ENCODE measurements at regions not wholly inside any gene's neighbourhood (a gene's known extent, or its start where the extent isn't known, plus 50 kb on each side); places are given as distances from the start of the nearest gene placed in this dataset.

- H3K9me3 ChIP-seq (ENCODE audit: control insufficient read depth in 1 of 2, low read length in 2 of 2), result no peaks in the 10 kb centered on the region
- H3K4me1 ChIP-seq (ENCODE audit: control insufficient read depth in 1 of 2, insufficient read depth in 2 of 2, low read length in 2 of 2), result no peaks in the 10 kb centered on the region
- no peaks in the 10 kb centered on the region for H3K27me3 ChIP-seq (ENCODE audit: low read depth, low read length)
- H3K27ac ChIP-seq (ENCODE audit: low read length), result no peak overlapping the region
- no peaks in the 10 kb centered on the region for H3K36me3 ChIP-seq (ENCODE audit: control insufficient read depth in 1 of 2, insufficient read depth in 2 of 2, low read length in 2 of 2)
- no peak overlapping the region for H3K4me3 ChIP-seq (ENCODE audit: low read depth in 1 of 2, low read length in 2 of 2)
Observed at GRCh38 chr15:96538491-96538890, 208.0 kb downstream of the NR2F2 start.

GRCh38 chr15:96540283-96540682 is 209.8 kb downstream of the NR2F2 start:
- H3K27me3 ChIP-seq (ENCODE audit: low read depth, low read length), result no peaks in the 10 kb centered on the region
- no peak overlapping the region for H3K27ac ChIP-seq (ENCODE audit: low read length)
- H3K4me1 ChIP-seq (ENCODE audit: control insufficient read depth in 1 of 2, insufficient read depth in 2 of 2, low read length in 2 of 2), result no peaks in the 10 kb centered on the region
- H3K9me3 ChIP-seq (ENCODE audit: control insufficient read depth in 1 of 2, low read length in 2 of 2), result no peaks in the 10 kb centered on the region
- H3K36me3 ChIP-seq (ENCODE audit: control insufficient read depth in 1 of 2, insufficient read depth in 2 of 2, low read length in 2 of 2), result no peaks in the 10 kb centered on the region
- no peak overlapping the region for H3K4me3 ChIP-seq (ENCODE audit: low read depth in 1 of 2, low read length in 2 of 2)

- Histone ChIP-seq H3K27ac (ENCODE audit: low read length) (no peak overlapping the region), H3K9me3 (ENCODE audit: control insufficient read depth in 1 of 2, low read length in 2 of 2) (no peaks in the 10 kb centered on the region), H3K4me3 (ENCODE audit: low read depth in 1 of 2, low read length in 2 of 2) (no peak overlapping the region), H3K4me1 (ENCODE audit: control insufficient read depth in 1 of 2, insufficient read depth in 2 of 2, low read length in 2 of 2) (no peaks in the 10 kb centered on the region), H3K27me3 (ENCODE audit: low read depth, low read length) (no peaks in the 10 kb centered on the region), H3K36me3 (ENCODE audit: control insufficient read depth in 1 of 2, insufficient read depth in 2 of 2, low read length in 2 of 2) (no peaks in the 10 kb centered on the region)
Observed at GRCh38 chr15:96542130-96542770, 211.8 kb downstream of the NR2F2 start.

GRCh38 chr15:96544162-96544756 is 213.8 kb downstream of the NR2F2 start:
- Histone ChIP-seq H3K4me3 (ENCODE audit: low read depth in 1 of 2, low read length in 2 of 2) (no peak overlapping the region), H3K27me3 (ENCODE audit: low read depth, low read length) (no peaks in the 10 kb centered on the region), H3K27ac (ENCODE audit: low read length) (no peak overlapping the region), H3K36me3 (ENCODE audit: control insufficient read depth in 1 of 2, insufficient read depth in 2 of 2, low read length in 2 of 2) (no peaks in the 10 kb centered on the region), H3K9me3 (ENCODE audit: control insufficient read depth in 1 of 2, low read length in 2 of 2) (no peaks in the 10 kb centered on the region), H3K4me1 (ENCODE audit: control insufficient read depth in 1 of 2, insufficient read depth in 2 of 2, low read length in 2 of 2) (no peaks in the 10 kb centered on the region)

- H3K27ac ChIP-seq (ENCODE audit: low read length), result no peak overlapping the region
- no peaks in the 10 kb centered on the region for H3K4me1 ChIP-seq (ENCODE audit: control insufficient read depth in 1 of 2, insufficient read depth in 2 of 2, low read length in 2 of 2)
- H3K4me3 ChIP-seq (ENCODE audit: low read depth in 1 of 2, low read length in 2 of 2), result no peak overlapping the region
- H3K9me3 ChIP-seq (ENCODE audit: control insufficient read depth in 1 of 2, low read length in 2 of 2), result no peaks in the 10 kb centered on the region
- H3K27me3 ChIP-seq (ENCODE audit: low read depth, low read length), result no peaks in the 10 kb centered on the region
- H3K36me3 ChIP-seq (ENCODE audit: control insufficient read depth in 1 of 2, insufficient read depth in 2 of 2, low read length in 2 of 2), result no peaks in the 10 kb centered on the region
Observed at GRCh38 chr15:96549136-96549535, 218.6 kb downstream of the NR2F2 start.

GRCh38 chr15:96551196-96551595 is 220.7 kb downstream of the NR2F2 start:
- Histone ChIP-seq H3K4me1 (ENCODE audit: control insufficient read depth in 1 of 2, insufficient read depth in 2 of 2, low read length in 2 of 2) (no peaks in the 10 kb centered on the region), H3K27me3 (ENCODE audit: low read depth, low read length) (no peaks in the 10 kb centered on the region), H3K4me3 (ENCODE audit: low read depth in 1 of 2, low read length in 2 of 2) (no peak overlapping the region), H3K36me3 (ENCODE audit: control insufficient read depth in 1 of 2, insufficient read depth in 2 of 2, low read length in 2 of 2) (no peaks in the 10 kb centered on the region), H3K9me3 (ENCODE audit: control insufficient read depth in 1 of 2, low read length in 2 of 2) (no peaks in the 10 kb centered on the region), H3K27ac (ENCODE audit: low read length) (no peak overlapping the region)

GRCh38 chr15:96551722-96552121 is 221.2 kb downstream of the NR2F2 start:
- no peak overlapping the region for H3K27ac ChIP-seq (ENCODE audit: low read length)
- H3K4me1 ChIP-seq (ENCODE audit: control insufficient read depth in 1 of 2, insufficient read depth in 2 of 2, low read length in 2 of 2), result no peaks in the 10 kb centered on the region
- no peaks in the 10 kb centered on the region for H3K36me3 ChIP-seq (ENCODE audit: control insufficient read depth in 1 of 2, insufficient read depth in 2 of 2, low read length in 2 of 2)
- H3K4me3 ChIP-seq (ENCODE audit: low read depth in 1 of 2, low read length in 2 of 2), result no peak overlapping the region
- no peaks in the 10 kb centered on the region for H3K27me3 ChIP-seq (ENCODE audit: low read depth, low read length)
- no peaks in the 10 kb centered on the region for H3K9me3 ChIP-seq (ENCODE audit: control insufficient read depth in 1 of 2, low read length in 2 of 2)

- H3K4me1 ChIP-seq (ENCODE audit: control insufficient read depth in 1 of 2, insufficient read depth in 2 of 2, low read length in 2 of 2), result no peaks in the 10 kb centered on the region
- no peaks in the 10 kb centered on the region for H3K36me3 ChIP-seq (ENCODE audit: control insufficient read depth in 1 of 2, insufficient read depth in 2 of 2, low read length in 2 of 2)
- H3K4me3 ChIP-seq (ENCODE audit: low read depth in 1 of 2, low read length in 2 of 2), result no peak overlapping the region
- H3K9me3 ChIP-seq (ENCODE audit: control insufficient read depth in 1 of 2, low read length in 2 of 2), result no peaks in the 10 kb centered on the region
- H3K27ac ChIP-seq (ENCODE audit: low read length), result no peak overlapping the region
- no peaks in the 10 kb centered on the region for H3K27me3 ChIP-seq (ENCODE audit: low read depth, low read length)
Observed at GRCh38 chr15:96553006-96553405, 222.5 kb downstream of the NR2F2 start.

GRCh38 chr15:96553451-96553850 is 223.0 kb downstream of the NR2F2 start:
- no peaks in the 10 kb centered on the region for H3K4me1 ChIP-seq (ENCODE audit: control insufficient read depth in 1 of 2, insufficient read depth in 2 of 2, low read length in 2 of 2)
- H3K4me3 ChIP-seq (ENCODE audit: low read depth in 1 of 2, low read length in 2 of 2), result no peak overlapping the region
- H3K36me3 ChIP-seq (ENCODE audit: control insufficient read depth in 1 of 2, insufficient read depth in 2 of 2, low read length in 2 of 2), result no peaks in the 10 kb centered on the region
- H3K27me3 ChIP-seq (ENCODE audit: low read depth, low read length), result no peaks in the 10 kb centered on the region
- no peak overlapping the region for H3K27ac ChIP-seq (ENCODE audit: low read length)
- no peaks in the 10 kb centered on the region for H3K9me3 ChIP-seq (ENCODE audit: control insufficient read depth in 1 of 2, low read length in 2 of 2)

GRCh38 chr15:96553931-96554330 is 223.4 kb downstream of the NR2F2 start:
- no peaks in the 10 kb centered on the region for H3K36me3 ChIP-seq (ENCODE audit: control insufficient read depth in 1 of 2, insufficient read depth in 2 of 2, low read length in 2 of 2)
- no peaks in the 10 kb centered on the region for H3K4me1 ChIP-seq (ENCODE audit: control insufficient read depth in 1 of 2, insufficient read depth in 2 of 2, low read length in 2 of 2)
- no peaks in the 10 kb centered on the region for H3K27me3 ChIP-seq (ENCODE audit: low read depth, low read length)
- H3K27ac ChIP-seq (ENCODE audit: low read length), result no peak overlapping the region
- no peak overlapping the region for H3K4me3 ChIP-seq (ENCODE audit: low read depth in 1 of 2, low read length in 2 of 2)
- H3K9me3 ChIP-seq (ENCODE audit: control insufficient read depth in 1 of 2, low read length in 2 of 2), result no peaks in the 10 kb centered on the region

GRCh38 chr15:96554541-96554940 is 224.0 kb downstream of the NR2F2 start:
- no peak overlapping the region for H3K4me3 ChIP-seq (ENCODE audit: low read depth in 1 of 2, low read length in 2 of 2)
- no peaks in the 10 kb centered on the region for H3K36me3 ChIP-seq (ENCODE audit: control insufficient read depth in 1 of 2, insufficient read depth in 2 of 2, low read length in 2 of 2)
- no peak overlapping the region for H3K27ac ChIP-seq (ENCODE audit: low read length)
- H3K4me1 ChIP-seq (ENCODE audit: control insufficient read depth in 1 of 2, insufficient read depth in 2 of 2, low read length in 2 of 2), result no peaks in the 10 kb centered on the region
- no peaks in the 10 kb centered on the region for H3K27me3 ChIP-seq (ENCODE audit: low read depth, low read length)
- no peaks in the 10 kb centered on the region for H3K9me3 ChIP-seq (ENCODE audit: control insufficient read depth in 1 of 2, low read length in 2 of 2)

GRCh38 chr15:96559087-96559486 is 228.6 kb downstream of the NR2F2 start:
- no peak overlapping the region for H3K4me3 ChIP-seq (ENCODE audit: low read depth in 1 of 2, low read length in 2 of 2)
- no peaks in the 10 kb centered on the region for H3K4me1 ChIP-seq (ENCODE audit: control insufficient read depth in 1 of 2, insufficient read depth in 2 of 2, low read length in 2 of 2)
- no peak overlapping the region for H3K27ac ChIP-seq (ENCODE audit: low read length)
- peaks cover 0 to 13% of the 10 kb centered on the region in 2 donors for H3K9me3 ChIP-seq (ENCODE audit: control insufficient read depth in 1 of 2, low read length in 2 of 2)
- no peaks in the 10 kb centered on the region for H3K36me3 ChIP-seq (ENCODE audit: control insufficient read depth in 1 of 2, insufficient read depth in 2 of 2, low read length in 2 of 2)
- H3K27me3 ChIP-seq (ENCODE audit: low read depth, low read length), result no peaks in the 10 kb centered on the region
